ENCODE measurements at regions not wholly inside any gene's neighbourhood (a gene's known extent, or its start where the extent isn't known, plus 50 kb on each side); places are given as distances from the start of the nearest gene placed in this dataset.

DNA sequence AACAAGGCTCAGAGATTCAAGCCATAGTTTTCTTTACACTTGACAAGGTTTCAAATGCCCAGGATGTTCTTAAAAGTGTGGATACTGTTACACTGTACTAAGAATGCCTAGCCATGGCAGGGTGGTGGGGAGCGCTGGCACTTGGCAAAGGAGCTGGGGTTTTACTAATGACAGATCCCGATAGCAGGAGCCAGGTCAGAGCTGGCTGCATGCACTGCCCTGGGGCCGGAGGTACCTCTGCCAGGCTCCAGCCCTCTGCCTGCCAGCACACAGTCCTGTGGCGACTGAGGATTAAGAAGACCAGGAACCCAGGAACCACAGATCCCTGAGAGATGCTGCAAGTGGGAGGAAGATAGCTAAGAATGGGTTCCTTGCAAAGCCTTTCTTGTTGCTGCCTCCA is 260.3 kb downstream of the ALDH8A1 start:
- H4K20me1 ChIP-seq (ENCODE audit: insufficient read depth), result no peaks in the 10 kb centered on the region
- H3K4me2 ChIP-seq, result no peak overlapping the region
- ChIA-PET CTCF (no interaction called here), POLR2A (ENCODE audit: unreplicated experiment) (no interaction called here)
- no TSS peak for BruUV-seq (replicated peaks)
- no peaks in the 10 kb centered on the region for H3K79me2 ChIP-seq (ENCODE audit: low read depth)
- H3K27me3 ChIP-seq (ENCODE audit: insufficient read depth, low read depth), result no peaks in the 10 kb centered on the region
- intact Hi-C loops (cut with micrococcal nuclease; ENCODE audit: unreplicated experiment), result no loop called here
- TF ChIP-seq, protein P1, sequence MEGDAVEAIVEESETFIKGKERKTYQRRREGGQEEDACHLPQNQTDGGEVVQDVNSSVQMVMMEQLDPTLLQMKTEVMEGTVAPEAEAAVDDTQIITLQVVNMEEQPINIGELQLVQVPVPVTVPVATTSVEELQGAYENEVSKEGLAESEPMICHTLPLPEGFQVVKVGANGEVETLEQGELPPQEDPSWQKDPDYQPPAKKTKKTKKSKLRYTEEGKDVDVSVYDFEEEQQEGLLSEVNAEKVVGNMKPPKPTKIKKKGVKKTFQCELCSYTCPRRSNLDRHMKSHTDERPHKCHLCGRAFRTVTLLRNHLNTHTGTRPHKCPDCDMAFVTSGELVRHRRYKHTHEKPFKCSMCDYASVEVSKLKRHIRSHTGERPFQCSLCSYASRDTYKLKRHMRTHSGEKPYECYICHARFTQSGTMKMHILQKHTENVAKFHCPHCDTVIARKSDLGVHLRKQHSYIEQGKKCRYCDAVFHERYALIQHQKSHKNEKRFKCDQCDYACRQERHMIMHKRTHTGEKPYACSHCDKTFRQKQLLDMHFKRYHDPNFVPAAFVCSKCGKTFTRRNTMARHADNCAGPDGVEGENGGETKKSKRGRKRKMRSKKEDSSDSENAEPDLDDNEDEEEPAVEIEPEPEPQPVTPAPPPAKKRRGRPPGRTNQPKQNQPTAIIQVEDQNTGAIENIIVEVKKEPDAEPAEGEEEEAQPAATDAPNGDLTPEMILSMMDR (conservative IDR thresholded peaks at IDR 0.05), result no peak
- TF ChIP-seq EZH2 (IDR thresholded peaks at IDR 0.05; ENCODE audit: low read depth), result no peak
- no peaks in the 10 kb centered on the region for H3K9me2 ChIP-seq (ENCODE audit: insufficient read depth)
- H2AFZ ChIP-seq, result no peak overlapping the region
- H3K4me3 ChIP-seq, result no peak overlapping the region
- H3K9me3 ChIP-seq (ENCODE audit: insufficient read depth, low read depth), result no peaks in the 10 kb centered on the region; the same call in 1 of the 2 replicates
- no peaks in the 10 kb centered on the region for H3K36me3 ChIP-seq (ENCODE audit: low read depth)
- no peaks in the 10 kb centered on the region for H3F3A ChIP-seq (ENCODE audit: insufficient read depth, low read depth)
- no peak overlapping the region for H3K27ac ChIP-seq
- peak in 1 of 2 experiments; percentile 30 for DNase-seq
- H3K4me1 ChIP-seq (replicated peaks; ENCODE audit: insufficient read depth), result no peaks in the 10 kb centered on the region

DNA sequence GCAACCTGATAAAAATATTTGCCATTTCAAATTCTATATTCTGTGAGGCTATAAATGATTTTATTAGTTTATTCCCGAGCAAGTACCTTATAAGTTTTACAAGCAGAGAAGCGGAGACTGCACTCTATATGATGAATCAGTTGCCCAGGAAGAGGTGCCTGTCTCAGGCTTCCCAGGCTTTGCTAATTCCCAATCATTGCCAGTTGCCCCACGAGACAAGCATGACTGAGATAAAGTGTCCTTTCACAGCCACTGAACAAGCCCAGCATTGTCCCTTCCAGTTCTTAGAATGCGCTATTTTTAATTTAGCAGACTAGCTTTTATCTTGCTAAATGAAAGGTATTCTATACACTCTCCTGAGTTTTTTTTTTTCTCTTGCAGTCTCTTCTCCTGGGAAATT is 260.7 kb downstream of the ALDH8A1 start:
- H3K36me3 ChIP-seq (ENCODE audit: low read depth), result no peaks in the 10 kb centered on the region
- no peak overlapping the region for H3K4me2 ChIP-seq
- no peaks in the 10 kb centered on the region for H3K79me2 ChIP-seq (ENCODE audit: low read depth)
- no peak overlapping the region for H2AFZ ChIP-seq
- DNase-seq, result peak in 1 of 2 experiments; percentile 28
- no peaks in the 10 kb centered on the region for H3K9me2 ChIP-seq (ENCODE audit: insufficient read depth)
- no peak overlapping the region for H3K27ac ChIP-seq
- H3K27me3 ChIP-seq (ENCODE audit: insufficient read depth, low read depth), result no peaks in the 10 kb centered on the region
- ChIA-PET POLR2A (ENCODE audit: unreplicated experiment) (no interaction called here), CTCF (no interaction called here)
- intact Hi-C loops (cut with micrococcal nuclease; ENCODE audit: unreplicated experiment), result no loop called here
- H3K4me1 ChIP-seq (replicated peaks; ENCODE audit: insufficient read depth), result no peaks in the 10 kb centered on the region
- H3K9me3 ChIP-seq (ENCODE audit: insufficient read depth, low read depth), result no peaks in the 10 kb centered on the region; the same call in 1 of the 2 replicates
- H3F3A ChIP-seq (ENCODE audit: insufficient read depth, low read depth), result no peaks in the 10 kb centered on the region
- no peak for TF ChIP-seq EZH2 (IDR thresholded peaks at IDR 0.05; ENCODE audit: low read depth)
- TF ChIP-seq, protein P1 (conservative IDR thresholded peaks at IDR 0.05), result no peak
- BruUV-seq (replicated peaks), result no TSS peak
- no peaks in the 10 kb centered on the region for H4K20me1 ChIP-seq (ENCODE audit: insufficient read depth)
- no peak overlapping the region for H3K4me3 ChIP-seq

DNA sequence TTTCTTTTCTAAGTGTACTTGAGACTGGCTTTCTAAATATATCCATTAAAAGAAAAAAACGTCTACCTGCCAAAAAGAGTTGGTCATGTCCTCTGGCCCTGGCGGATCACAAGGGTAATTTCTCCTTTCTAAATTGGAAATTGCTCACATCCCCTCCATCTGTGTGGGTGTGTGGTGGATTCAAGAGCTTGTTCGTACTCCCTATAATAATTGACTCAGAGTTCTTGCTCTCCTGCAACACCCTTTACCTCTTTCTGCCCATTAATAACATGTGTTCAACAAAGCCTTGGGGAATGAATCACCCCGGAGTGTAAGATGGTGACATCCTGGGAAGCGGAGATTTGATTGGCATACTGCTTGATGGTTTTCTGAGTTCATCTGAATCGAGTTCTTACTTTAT is 263.8 kb downstream of the ALDH8A1 start:
- no peaks in the 10 kb centered on the region for H3F3A ChIP-seq (ENCODE audit: insufficient read depth, low read depth)
- no peaks in the 10 kb centered on the region for H3K79me2 ChIP-seq (ENCODE audit: low read depth)
- no peak for TF ChIP-seq EZH2 (IDR thresholded peaks at IDR 0.05; ENCODE audit: low read depth)
- TF ChIP-seq, protein P1 (conservative IDR thresholded peaks at IDR 0.05), result no peak
- no peaks in the 10 kb centered on the region for H3K27me3 ChIP-seq (ENCODE audit: insufficient read depth, low read depth)
- no peak overlapping the region for H3K4me2 ChIP-seq
- H3K27ac ChIP-seq, result no peak overlapping the region
- ChIA-PET POLR2A (ENCODE audit: unreplicated experiment) (interaction anchor here (0.7 kb wide), 1 partner anchor 264 kb away, joined by 21 read pairs; no protein-coding TSS in a partner anchor), CTCF (no interaction called here)
- H4K20me1 ChIP-seq (ENCODE audit: insufficient read depth), result no peaks in the 10 kb centered on the region
- intact Hi-C loops (cut with micrococcal nuclease; ENCODE audit: unreplicated experiment), result no loop called here
- peaks cover 6% of the 10 kb centered on the region for H3K4me1 ChIP-seq (replicated peaks; ENCODE audit: insufficient read depth)
- no peaks in the 10 kb centered on the region; the same call in 1 of the 2 replicates for H3K9me3 ChIP-seq (ENCODE audit: insufficient read depth, low read depth)
- no peaks in the 10 kb centered on the region for H3K36me3 ChIP-seq (ENCODE audit: low read depth)
- DNase-seq, result no peak
- H2AFZ ChIP-seq, result no peak overlapping the region
- BruUV-seq (replicated peaks), result no TSS peak
- no peaks in the 10 kb centered on the region for H3K9me2 ChIP-seq (ENCODE audit: insufficient read depth)
- H3K4me3 ChIP-seq, result no peak overlapping the region
